Neuron (in vitro differentiated cells): ENCODE measurements at regions not wholly inside any gene's neighbourhood (a gene's known extent, or its start where the extent isn't known, plus 50 kb on each side); places are given as distances from the start of the nearest gene placed in this dataset.

ENCODE experiments used
- H2AFZ ChIP-seq: one replicate; pipeline ENCODE4 v1.6.1; 2013; ENCODE audit warnings: low read depth, mild to moderate bottlenecking, inconsistent platforms, low read length, moderate library complexity
- H3K27me3 ChIP-seq: one replicate; pipeline ENCODE4 v1.6.1; 2013; ENCODE audit warnings: low read length; ENCODE audit not compliant: insufficient read depth
- H3K36me3 ChIP-seq: one replicate; pipeline ENCODE4 v1.6.1; 2013; ENCODE audit warnings: low read length; ENCODE audit not compliant: insufficient read depth
- H3K4me1 ChIP-seq: one replicate; pipeline ENCODE4 v1.6.1; 2013; ENCODE audit warnings: low read length; ENCODE audit not compliant: insufficient read depth
- H3K4me3 ChIP-seq: 2 replicates; pipeline ENCODE4 v1.5.1; 2013; ENCODE audit warnings: mild to moderate bottlenecking, low read length, moderate library complexity
- H3K9me3 ChIP-seq: one replicate; pipeline ENCODE4 v1.6.1; 2013; ENCODE audit warnings: low read length

DNA sequence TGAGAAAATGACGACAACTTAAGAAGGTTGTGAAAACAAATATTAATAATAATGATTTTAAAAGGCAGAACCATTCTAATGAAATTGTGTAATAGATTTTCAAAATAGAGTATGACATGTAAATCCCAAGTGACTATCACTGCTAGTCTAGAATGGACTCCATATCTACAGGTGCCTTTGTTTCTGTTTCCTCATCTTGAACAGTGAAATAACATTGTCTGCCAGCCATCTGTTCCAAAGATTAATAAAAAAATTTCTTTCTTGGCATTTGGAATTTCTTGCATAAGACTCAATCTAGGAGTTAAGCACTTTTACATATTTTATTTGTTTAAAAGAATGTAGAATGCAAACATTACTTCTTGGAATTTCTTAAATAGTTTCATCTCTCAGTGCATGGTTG, 520.1 kb upstream of the ARGLU1 start:
- no peak overlapping the region for H3K4me3 ChIP-seq
- no peaks in the 10 kb centered on the region for H3K9me3 ChIP-seq
- H2AFZ ChIP-seq: no peak overlapping the region
- H3K4me1 ChIP-seq: no peaks in the 10 kb centered on the region
- no peaks in the 10 kb centered on the region for H3K36me3 ChIP-seq
- H3K27me3 ChIP-seq: no peaks in the 10 kb centered on the region

GRCh38 chr13:107079423-107080049, 511.6 kb upstream of the ARGLU1 start:
- Histone ChIP-seq H2AFZ (no peak overlapping the region), H3K9me3 (peaks cover 2% of the 10 kb centered on the region), H3K4me3 (no peak overlapping the region), H3K4me1 (no peaks in the 10 kb centered on the region), H3K36me3 (no peaks in the 10 kb centered on the region), H3K27me3 (no peaks in the 10 kb centered on the region)

GRCh38 chr13:107078229-107078765, 510.4 kb upstream of the ARGLU1 start:
- Histone ChIP-seq H3K4me3 (no peak overlapping the region), H3K4me1 (no peaks in the 10 kb centered on the region), H3K9me3 (peaks cover 2% of the 10 kb centered on the region), H3K27me3 (no peaks in the 10 kb centered on the region), H3K36me3 (no peaks in the 10 kb centered on the region), H2AFZ (no peak overlapping the region)

DNA sequence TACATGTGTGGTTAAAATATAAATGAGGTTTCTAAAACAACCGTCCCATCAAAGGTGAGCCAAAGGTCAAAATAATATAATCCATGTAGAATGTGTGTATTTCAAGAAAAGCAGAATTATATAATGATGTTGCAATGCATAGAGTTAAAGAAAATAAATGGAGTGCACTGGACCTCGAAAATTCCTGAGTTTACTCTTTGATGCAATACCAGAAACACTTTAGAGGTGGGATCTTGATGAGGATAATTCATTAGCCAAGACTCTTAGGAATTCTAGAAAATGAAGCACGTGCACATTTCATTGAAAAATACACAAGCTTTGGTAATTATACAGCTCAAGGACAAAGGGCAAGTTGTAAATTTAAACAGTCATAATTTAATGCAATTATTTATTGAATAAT, 508.9 kb upstream of the ARGLU1 start:
- H3K4me3 ChIP-seq: no peak overlapping the region
- H3K36me3 ChIP-seq: no peaks in the 10 kb centered on the region
- H3K9me3 ChIP-seq: peaks cover 2% of the 10 kb centered on the region
- no peaks in the 10 kb centered on the region for H3K4me1 ChIP-seq
- H2AFZ ChIP-seq: no peak overlapping the region
- no peaks in the 10 kb centered on the region for H3K27me3 ChIP-seq

- Histone ChIP-seq H3K27me3 (no peaks in the 10 kb centered on the region), H2AFZ (no peak overlapping the region), H3K4me1 (no peaks in the 10 kb centered on the region), H3K4me3 (no peak overlapping the region), H3K36me3 (no peaks in the 10 kb centered on the region), H3K9me3 (peaks cover 2% of the 10 kb centered on the region)
These were observed 507.6 kb upstream of the ARGLU1 start for GRCh38 chr13:107075576-107075975.

DNA sequence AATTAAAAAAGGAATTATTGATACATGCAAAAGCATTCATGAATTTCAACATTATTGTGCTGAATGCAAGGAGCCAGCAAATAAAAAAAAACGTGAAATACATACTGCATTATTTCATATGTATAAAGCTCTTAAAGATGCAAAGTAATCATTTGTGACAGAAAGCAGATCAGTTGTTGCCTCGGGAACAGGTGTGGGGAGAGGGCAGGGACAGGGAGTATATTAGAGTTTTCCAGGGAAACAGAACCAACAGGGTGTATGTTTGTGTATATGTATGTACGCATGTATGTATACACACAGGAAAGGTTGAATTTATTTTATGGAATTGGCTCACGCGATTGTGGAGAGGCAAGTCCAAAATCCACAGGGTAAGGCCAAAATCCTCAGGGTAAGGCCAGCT, 502.9 kb upstream of the ARGLU1 start:
- no peaks in the 10 kb centered on the region for H3K36me3 ChIP-seq
- no peaks in the 10 kb centered on the region for H3K4me1 ChIP-seq
- H3K9me3 ChIP-seq: peaks cover under 1% of the 10 kb centered on the region
- no peak overlapping the region for H2AFZ ChIP-seq
- H3K27me3 ChIP-seq: no peaks in the 10 kb centered on the region
- H3K4me3 ChIP-seq: no peak overlapping the region

GRCh38 chr13:107069108-107069776, 501.3 kb upstream of the ARGLU1 start:
- no peaks in the 10 kb centered on the region for H3K27me3 ChIP-seq
- H3K4me1 ChIP-seq: no peaks in the 10 kb centered on the region
- H3K9me3 ChIP-seq: no peaks in the 10 kb centered on the region
- no peak overlapping the region for H2AFZ ChIP-seq
- no peaks in the 10 kb centered on the region for H3K36me3 ChIP-seq
- no peak overlapping the region for H3K4me3 ChIP-seq

DNA sequence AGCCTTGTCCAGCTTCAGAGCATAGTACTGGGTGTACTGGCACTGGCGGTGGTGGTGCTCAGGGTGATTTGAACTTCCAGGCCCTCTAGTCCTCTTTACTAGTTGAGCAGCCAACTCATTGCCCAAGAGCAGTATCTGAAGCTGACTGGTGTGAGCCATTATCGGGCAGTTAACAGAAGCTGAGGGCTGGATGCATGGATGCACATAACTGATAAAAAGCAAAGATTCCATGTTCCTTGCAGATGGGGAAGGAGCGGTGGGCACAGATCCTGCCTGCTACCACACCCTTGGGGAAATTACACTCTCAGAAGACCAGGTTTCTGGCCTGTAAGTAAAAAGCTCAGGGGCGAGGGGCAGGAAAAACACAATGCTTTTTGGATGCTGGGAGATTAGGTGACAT, 499.4 kb upstream of the ARGLU1 start:
- Histone ChIP-seq H3K36me3 (no peaks in the 10 kb centered on the region), H3K4me1 (no peaks in the 10 kb centered on the region), H2AFZ (no peak overlapping the region), H3K4me3 (no peak overlapping the region), H3K27me3 (no peaks in the 10 kb centered on the region), H3K9me3 (no peaks in the 10 kb centered on the region)

GRCh38 chr13:107066355-107066754, 498.4 kb upstream of the ARGLU1 start:
- H3K36me3 ChIP-seq: no peaks in the 10 kb centered on the region
- H3K9me3 ChIP-seq: no peaks in the 10 kb centered on the region
- H2AFZ ChIP-seq: no peak overlapping the region
- no peaks in the 10 kb centered on the region for H3K27me3 ChIP-seq
- H3K4me1 ChIP-seq: no peaks in the 10 kb centered on the region
- no peak overlapping the region for H3K4me3 ChIP-seq

DNA sequence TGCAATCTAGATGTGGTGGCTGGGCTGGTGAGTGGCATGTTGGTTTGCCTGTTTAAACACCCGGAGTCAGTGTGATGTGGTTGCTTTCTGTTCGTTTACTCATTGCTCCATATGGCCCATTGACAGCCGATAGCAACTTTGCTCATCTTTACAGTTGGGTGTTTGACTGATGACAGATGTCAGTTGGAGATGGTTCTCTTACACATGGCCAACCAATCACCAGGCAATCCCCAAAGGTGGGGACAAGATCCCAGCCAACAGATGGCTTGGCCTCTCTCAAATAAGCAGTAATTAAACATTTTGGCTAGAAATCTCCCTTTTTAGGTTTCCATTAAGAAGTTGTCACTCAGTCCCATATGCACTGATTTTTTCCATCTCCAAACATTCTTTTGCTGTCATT, 497.1 kb upstream of the ARGLU1 start:
- Histone ChIP-seq H3K27me3 (no peaks in the 10 kb centered on the region), H3K4me1 (no peaks in the 10 kb centered on the region), H3K9me3 (no peaks in the 10 kb centered on the region), H2AFZ (no peak overlapping the region), H3K4me3 (no peak overlapping the region), H3K36me3 (no peaks in the 10 kb centered on the region)

- Histone ChIP-seq H3K9me3 (no peaks in the 10 kb centered on the region), H2AFZ (no peak overlapping the region), H3K27me3 (no peaks in the 10 kb centered on the region), H3K4me1 (no peaks in the 10 kb centered on the region), H3K4me3 (no peak overlapping the region), H3K36me3 (no peaks in the 10 kb centered on the region)
These were observed 489.2 kb upstream of the ARGLU1 start for GRCh38 chr13:107057028-107057631.

DNA sequence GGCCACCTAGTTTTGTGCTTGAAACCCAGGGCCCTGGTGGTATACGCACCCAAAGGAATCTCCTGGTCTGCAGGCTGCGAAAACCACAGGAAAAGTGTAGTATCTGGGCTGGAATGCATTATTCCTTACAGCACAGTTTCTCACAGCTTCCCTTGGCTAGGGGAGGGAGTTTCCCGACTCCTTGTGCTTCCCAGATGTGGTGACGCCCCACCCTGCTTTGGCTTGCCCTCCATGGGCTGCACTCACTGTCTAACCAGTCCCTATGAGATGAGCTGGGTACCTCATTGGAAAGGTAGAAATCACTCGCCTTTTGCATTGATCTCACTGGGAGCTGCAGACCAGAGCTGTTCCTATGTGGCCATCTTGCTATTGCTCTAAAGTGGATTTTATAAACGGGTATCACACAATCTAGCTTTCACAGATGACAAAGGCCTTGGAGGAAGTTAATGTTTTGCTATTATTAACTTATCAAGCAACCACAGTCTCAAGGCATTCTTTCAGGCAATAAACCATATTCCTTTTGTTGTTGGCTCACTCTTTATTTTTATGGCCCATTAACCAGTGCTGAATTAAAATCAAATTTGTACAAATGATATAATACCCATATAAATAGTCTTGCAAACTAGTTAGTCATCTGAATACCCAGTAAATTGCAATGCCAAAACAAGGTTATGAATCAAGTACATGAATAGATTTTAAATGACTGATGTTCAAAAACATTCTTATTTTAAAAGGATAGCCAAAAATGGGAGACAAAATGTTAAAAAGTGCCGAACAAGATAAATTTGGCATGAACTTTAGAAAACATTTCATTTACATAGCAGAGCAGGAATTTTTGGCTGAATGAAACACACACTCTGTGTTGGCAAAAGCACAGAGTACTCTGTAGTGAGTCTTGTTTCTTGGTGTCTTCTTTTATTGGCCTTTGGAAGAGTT, 475.4 kb upstream of the ARGLU1 start:
- H3K4me3 ChIP-seq: no peak overlapping the region
- H2AFZ ChIP-seq: no peak overlapping the region
- H3K4me1 ChIP-seq: no peaks in the 10 kb centered on the region

GRCh38 chr13:107035778-107036177, 467.8 kb upstream of the ARGLU1 start:
- H3K9me3 ChIP-seq: no peaks in the 10 kb centered on the region
- H3K36me3 ChIP-seq: no peaks in the 10 kb centered on the region
- H2AFZ ChIP-seq: no peak overlapping the region
- no peak overlapping the region for H3K4me3 ChIP-seq
- no peaks in the 10 kb centered on the region for H3K27me3 ChIP-seq
- no peaks in the 10 kb centered on the region for H3K4me1 ChIP-seq

More for the DNA sequence above, 475.4 kb upstream of the ARGLU1 start:
- Histone ChIP-seq H3K9me3 (no peaks in the 10 kb centered on the region), H3K36me3 (no peaks in the 10 kb centered on the region), H3K27me3 (no peaks in the 10 kb centered on the region)
